Keratinocyte (primary cell): ENCODE measurements at regions not wholly inside any gene's neighbourhood (a gene's known extent, or its start where the extent isn't known, plus 50 kb on each side); places are given as distances from the start of the nearest gene placed in this dataset.

ENCODE experiments used
- DNase-seq: peaks from one replicate; pipeline ENCODE4 v3.0.0-alpha.2; 2011; ENCODE audit warnings: low read depth, missing footprints, low spot score
- FAIRE-seq: peaks from 2 replicates; lab custom pipeline; 2011; peaks lifted over from hg19 to GRCh38; lab: Jason Lieb, UNC
- H2AFZ ChIP-seq: 2 replicates; pipeline ENCODE4 v1.6.0; 2012; ENCODE audit warnings: low read length, control low read depth, inconsistent platforms; ENCODE audit not compliant: control insufficient read depth
- H3K27ac ChIP-seq: 2 replicates; pipeline ENCODE4 v1.5.1; 2011; ENCODE audit warnings: low read length; ENCODE audit not compliant: control insufficient read depth, insufficient read depth
- H3K27me3 ChIP-seq: 3 replicates; pipeline ENCODE4 v1.6.0; 2011; ENCODE audit warnings: low read length; ENCODE audit not compliant: control insufficient read depth, insufficient read depth; ENCODE audit errors: extremely low read depth
- H3K36me3 ChIP-seq, 2 experiments: 2 replicates in 1 of 2; 3 replicates in 1 of 2; pipeline ENCODE4 v1.5.1; 2011; ENCODE audit warnings: low read length in 2 of 2, mild to moderate bottlenecking in 1 of 2; ENCODE audit not compliant: control insufficient read depth in 2 of 2, insufficient read depth in 2 of 2; ENCODE audit errors: extremely low read depth in 1 of 2
- H3K4me1 ChIP-seq: 3 replicates; pipeline ENCODE4 v1.5.1; 2011; ENCODE audit warnings: low read length; ENCODE audit not compliant: control insufficient read depth, insufficient read depth; ENCODE audit errors: extremely low read depth
- H3K4me2 ChIP-seq: 3 replicates; pipeline ENCODE4 v1.6.0; 2011; ENCODE audit warnings: low read depth, low read length; ENCODE audit not compliant: control insufficient read depth, insufficient read depth; ENCODE audit errors: extremely low read depth
- H3K4me3 ChIP-seq, 3 experiments: fragments of 200-600 bp in 1 of 3; sonication (generic) in 1 of 3; 2 replicates in 2 of 3; 3 replicates in 1 of 3; pipeline ENCODE4 v1.5.1; 2011 to 2016; ENCODE audit warnings: low read length in 3 of 3, mild to moderate bottlenecking in 3 of 3, control low read depth in 2 of 3, inconsistent platforms in 1 of 3, low read depth in 1 of 3, mixed read lengths in 1 of 3, mixed run types in 1 of 3, moderate library complexity in 1 of 3; ENCODE audit not compliant: control insufficient read depth in 2 of 3, insufficient read depth in 2 of 3; ENCODE audit errors: extremely low read depth in 1 of 3
- H3K79me2 ChIP-seq: 2 replicates; pipeline ENCODE4 v1.6.0; 2012; ENCODE audit warnings: low read length; ENCODE audit not compliant: control insufficient read depth, insufficient read depth
- H3K9ac ChIP-seq: 3 replicates; pipeline ENCODE4 v1.6.0; 2011; ENCODE audit warnings: low read length; ENCODE audit not compliant: control insufficient read depth, insufficient read depth; ENCODE audit errors: extremely low read depth
- H3K9me1 ChIP-seq: 3 replicates; pipeline ENCODE4 v1.6.0; 2011; ENCODE audit warnings: low read length; ENCODE audit not compliant: control insufficient read depth, insufficient read depth; ENCODE audit errors: extremely low read depth
- H3K9me3 ChIP-seq: 2 replicates; pipeline ENCODE4 v1.5.1; 2012; ENCODE audit warnings: low read depth, low read length; ENCODE audit not compliant: control insufficient read depth
- H4K20me1 ChIP-seq: 3 replicates; pipeline ENCODE4 v1.6.0; 2011; ENCODE audit warnings: low read length; ENCODE audit not compliant: control insufficient read depth, insufficient read depth; ENCODE audit errors: extremely low read depth
- EZH2 ChIP-seq: IDR thresholded peaks from one replicate; pipeline ENCODE4 v1.6.1; 2012; ENCODE audit warnings: inconsistent platforms, mild to moderate bottlenecking, low read length, moderate library complexity
- dilution Hi-C: fragments of 300-500 bp; cut with MboI; formaldehyde crosslinking; loops from one replicate; pipeline ENCODE4 v1.7.0; 2020; ENCODE audit warnings: low sequenced_read_pairs; ENCODE audit not compliant: extremely low pct_ligation_motif_present
- TF ChIP-seq, protein P1 (sequence below), 3 experiments: IDR thresholded peaks in 1 of 3; conservative IDR thresholded peaks in 1 of 3; optimal IDR thresholded peaks in 1 of 3; 2 replicates in 2 of 3; 3 replicates in 1 of 3; pipeline versions ENCODE3 to v1.5.1; 2011; ENCODE audit warnings: low read length in 3 of 3, mild to moderate bottlenecking in 3 of 3, moderate library complexity in 2 of 3, control low read depth in 1 of 3, inconsistent platforms in 1 of 3; ENCODE audit not compliant: insufficient read depth in 2 of 3; ENCODE audit errors: extremely low read depth in 1 of 3

GRCh38 chr1:79422726-79423125 lies 416.2 kb upstream of the ADGRL4 start:
- FAIRE-seq (no peak), DNase-seq (no peak)
- no peak overlapping the region for H3K9ac ChIP-seq
- dilution Hi-C loops: no loop called here
- H3K27ac ChIP-seq: no peak overlapping the region
- H3K9me1 ChIP-seq: no peaks in the 10 kb centered on the region
- H4K20me1 ChIP-seq: no peaks in the 10 kb centered on the region
- H3K4me3 ChIP-seq: no peak overlapping the region
- no peaks in the 10 kb centered on the region for H3K4me1 ChIP-seq
- TF ChIP-seq EZH2: no peak
- TF ChIP-seq, protein P1, sequence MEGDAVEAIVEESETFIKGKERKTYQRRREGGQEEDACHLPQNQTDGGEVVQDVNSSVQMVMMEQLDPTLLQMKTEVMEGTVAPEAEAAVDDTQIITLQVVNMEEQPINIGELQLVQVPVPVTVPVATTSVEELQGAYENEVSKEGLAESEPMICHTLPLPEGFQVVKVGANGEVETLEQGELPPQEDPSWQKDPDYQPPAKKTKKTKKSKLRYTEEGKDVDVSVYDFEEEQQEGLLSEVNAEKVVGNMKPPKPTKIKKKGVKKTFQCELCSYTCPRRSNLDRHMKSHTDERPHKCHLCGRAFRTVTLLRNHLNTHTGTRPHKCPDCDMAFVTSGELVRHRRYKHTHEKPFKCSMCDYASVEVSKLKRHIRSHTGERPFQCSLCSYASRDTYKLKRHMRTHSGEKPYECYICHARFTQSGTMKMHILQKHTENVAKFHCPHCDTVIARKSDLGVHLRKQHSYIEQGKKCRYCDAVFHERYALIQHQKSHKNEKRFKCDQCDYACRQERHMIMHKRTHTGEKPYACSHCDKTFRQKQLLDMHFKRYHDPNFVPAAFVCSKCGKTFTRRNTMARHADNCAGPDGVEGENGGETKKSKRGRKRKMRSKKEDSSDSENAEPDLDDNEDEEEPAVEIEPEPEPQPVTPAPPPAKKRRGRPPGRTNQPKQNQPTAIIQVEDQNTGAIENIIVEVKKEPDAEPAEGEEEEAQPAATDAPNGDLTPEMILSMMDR (optimal IDR thresholded peaks at IDR 0.05 in 1 of 3, IDR thresholded peaks at IDR 0.05 in 1 of 3, conservative IDR thresholded peaks at IDR 0.05 in 1 of 3; ENCODE audit: extremely low read depth in 1 of 3, insufficient read depth in 2 of 3, low read length in 3 of 3): no peak
- H3K27me3 ChIP-seq: no peaks in the 10 kb centered on the region
- no peak overlapping the region for H3K4me2 ChIP-seq
- H3K79me2 ChIP-seq: no peaks in the 10 kb centered on the region
- no peaks in the 10 kb centered on the region for H3K36me3 ChIP-seq
- no peaks in the 10 kb centered on the region for H3K9me3 ChIP-seq
- H2AFZ ChIP-seq: no peak overlapping the region

DNA sequence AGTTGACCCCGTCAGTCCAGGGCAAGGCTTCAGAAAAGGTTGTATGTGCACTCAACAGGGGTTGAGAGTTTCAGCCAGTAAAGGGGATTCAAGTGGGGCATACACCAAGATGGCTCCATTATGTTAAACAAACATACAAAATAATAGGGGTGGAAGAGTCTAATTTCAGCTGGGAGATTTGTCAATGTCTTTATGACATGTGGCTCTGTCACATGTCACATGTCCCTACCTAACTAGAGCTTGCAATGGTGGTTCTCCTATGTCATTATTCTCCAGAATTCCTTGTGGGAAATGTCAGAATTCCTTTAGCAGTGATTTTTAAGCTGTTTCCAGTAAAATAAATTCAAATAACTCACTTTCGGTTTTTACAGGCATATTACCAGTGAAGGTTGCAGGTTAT lies 392.0 kb upstream of the ADGRL4 start:
- Histone ChIP-seq H3K4me1 (no peaks in the 10 kb centered on the region), H3K79me2 (no peaks in the 10 kb centered on the region), H3K9me3 (no peaks in the 10 kb centered on the region), H4K20me1 (no peaks in the 10 kb centered on the region), H3K4me3 (no peak overlapping the region), H3K4me2 (no peak overlapping the region), H3K27ac (no peak overlapping the region), H2AFZ (no peak overlapping the region), H3K36me3 (no peaks in the 10 kb centered on the region), H3K9me1 (no peaks in the 10 kb centered on the region), H3K27me3 (no peaks in the 10 kb centered on the region), H3K9ac (no peak overlapping the region)
- TF ChIP-seq EZH2: no peak
- TF ChIP-seq, protein P1 (optimal IDR thresholded peaks at IDR 0.05 in 1 of 3, IDR thresholded peaks at IDR 0.05 in 1 of 3, conservative IDR thresholded peaks at IDR 0.05 in 1 of 3; ENCODE audit: extremely low read depth in 1 of 3, insufficient read depth in 2 of 3, low read length in 3 of 3): no peak
- FAIRE-seq (no peak), DNase-seq (no peak)
- dilution Hi-C loops: no loop called here
